PC-3 (cell line): ENCODE measurements at regions not wholly inside any gene's neighbourhood (a gene's known extent, or its start where the extent isn't known, plus 50 kb on each side); places are given as distances from the start of the nearest gene placed in this dataset.
A peak's percentile ranks its signal among the peaks of the same experiment; 100 is the strongest.

ENCODE experiments used
- ATAC-seq: fragments of 200-7000 bp; cut with Tn5 transposase; 2 replicates; pipeline ENCODE4 v1.9.1; 2020; ENCODE audit warnings: mild to moderate bottlenecking, moderate library complexity
- BruUV-seq: library from RNA; stranded (reverse); fragments of 400-500 nt; replicated peaks from 2 replicates; lab custom pipeline; 2021; lab: Mats Ljungman, UMichigan
- CTCF ChIA-PET: fragments of 300-600 bp; sonication (Branson Sonifier 250); formaldehyde crosslinking; loops from one replicate; lab custom pipeline; 2022; ENCODE audit warnings: antibody characterized with exemption; lab: Charles Lee
- POLR2A ChIA-PET: fragments of 300-600 bp; sonication (Branson Sonifier 250); formaldehyde crosslinking; loops from one replicate; lab custom pipeline; 2022; ENCODE audit warnings: antibody characterized with exemption; ENCODE audit not compliant: unreplicated experiment; lab: Charles Lee
- DNase-seq: peaks from one replicate; pipeline ENCODE4 v3.0.0-alpha.2; 2015
- H2AFZ ChIP-seq: fragments of 300-600 bp; sonication (generic); 2 replicates; pipeline ENCODE4 v1.6.0; 2016; ENCODE audit warnings: antibody characterized with exemption, low read length
- H3F3A ChIP-seq: fragments of 300-600 bp; sonication (generic); one replicate; pipeline ENCODE4 v1.6.0; 2017; ENCODE audit warnings: antibody characterized with exemption, low read length, control low read depth, mild to moderate bottlenecking; ENCODE audit not compliant: unreplicated experiment
- H3K27ac ChIP-seq: fragments of 300-600 bp; sonication (generic); 2 replicates; pipeline ENCODE4 v1.5.1; 2016; ENCODE audit warnings: mild to moderate bottlenecking, low read length
- H3K27me3 ChIP-seq: fragments of 300-600 bp; sonication (generic); 2 replicates; pipeline ENCODE4 v1.6.1; 2016; ENCODE audit warnings: low read length, mixed read lengths
- H3K36me3 ChIP-seq: fragments of 300-600 bp; sonication (generic); 2 replicates; pipeline ENCODE4 v1.6.1; 2016; ENCODE audit warnings: low read depth, mixed run types, low read length, mixed read lengths
- H3K4me1 ChIP-seq: fragments of 300-600 bp; sonication (generic); 2 replicates; pipeline ENCODE4 v1.5.1; 2016; ENCODE audit warnings: low read length; ENCODE audit not compliant: insufficient read depth
- H3K4me2 ChIP-seq: fragments of 300-600 bp; sonication (generic); 2 replicates; pipeline ENCODE4 v1.6.0; 2016; ENCODE audit warnings: low read length
- H3K4me3 ChIP-seq: fragments of 300-600 bp; sonication (generic); 2 replicates; pipeline ENCODE4 v1.5.1; 2016; ENCODE audit warnings: mild to moderate bottlenecking, low read length, mixed read lengths
- H3K79me2 ChIP-seq: fragments of 300-600 bp; sonication (generic); 2 replicates; pipeline ENCODE4 v1.6.1; 2017; ENCODE audit warnings: low read length, mixed read lengths
- H3K9ac ChIP-seq: fragments of 300-600 bp; sonication (generic); 2 replicates; pipeline ENCODE4 v1.6.0; 2016; ENCODE audit warnings: mild to moderate bottlenecking, low read length
- H3K9me2 ChIP-seq: fragments of 300-600 bp; sonication (generic); replicated peaks from 2 replicates; pipeline ENCODE4 v1.6.1; 2016; ENCODE audit warnings: mixed run types, low read length, mixed read lengths
- H3K9me3 ChIP-seq: fragments of 300-600 bp; sonication (generic); 2 replicates; pipeline ENCODE4 v1.6.1; 2016; ENCODE audit warnings: low read length, mixed read lengths
- H4K20me1 ChIP-seq: fragments of 300-600 bp; sonication (generic); 2 replicates; pipeline ENCODE4 v1.6.1; 2016; ENCODE audit warnings: low read length, mixed read lengths
- CTCF ChIP-seq: fragments of 300-600 bp; sonication (generic); conservative IDR thresholded peaks from 2 replicates; pipeline ENCODE4 v1.5.1; 2017; ENCODE audit warnings: antibody characterized with exemption, low read depth, mild to moderate bottlenecking, low read length
- EZH2 ChIP-seq: fragments of 300-600 bp; sonication (generic); IDR thresholded peaks from one replicate; pipeline ENCODE4 v1.6.1; 2017; ENCODE audit warnings: antibody characterized with exemption, mild to moderate bottlenecking, low read length; ENCODE audit not compliant: unreplicated experiment
- EZH2phosphoT487 ChIP-seq: fragments of 300-600 bp; sonication (generic); IDR thresholded peaks from 2 replicates; pipeline ENCODE4 v1.6.1; 2018; ENCODE audit warnings: mild to moderate bottlenecking, antibody characterized with exemption, low read length, borderline replicate concordance
- intact Hi-C: fragments of 100-400 bp; cut with micrococcal nuclease; formaldehyde crosslinking; loops from 2 replicates; pipeline ENCODE4 v1.9.0; 2023

- Histone ChIP-seq H3F3A (no peaks in the 10 kb centered on the region), H3K4me2 (no peak overlapping the region), H4K20me1 (no peaks in the 10 kb centered on the region), H2AFZ (no peak overlapping the region), H3K4me3 (no peak overlapping the region), H3K36me3 (no peaks in the 10 kb centered on the region), H3K9me3 (no peaks in the 10 kb centered on the region), H3K4me1 (no peaks in the 10 kb centered on the region), H3K9me2 (no peaks in the 10 kb centered on the region), H3K79me2 (no peaks in the 10 kb centered on the region), H3K27ac (no peak overlapping the region), H3K27me3 (no peaks in the 10 kb centered on the region), H3K9ac (no peak overlapping the region)
- TF ChIP-seq EZH2, result no peak
- TF ChIP-seq EZH2phosphoT487, result no peak
- no peak for TF ChIP-seq CTCF
- DNase-seq (no peak), ATAC-seq (no peak)
- intact Hi-C loops, result loop anchor here (10.0 kb wide), 1 partner anchor 1783 kb away; no protein-coding TSS in a partner anchor
- no TSS peak for BruUV-seq
- ChIA-PET CTCF (no interaction called here), POLR2A (no interaction called here)
These were observed 1542.8 kb downstream of the EFNA5 start for GRCh38 chr5:106127985-106128384.

GRCh38 chr5:106127341-106127781 is 1543.4 kb downstream of the EFNA5 start:
- no peaks in the 10 kb centered on the region for H3K79me2 ChIP-seq
- H4K20me1 ChIP-seq, result no peaks in the 10 kb centered on the region
- no peaks in the 10 kb centered on the region for H3K36me3 ChIP-seq
- DNase-seq (peak; percentile 13), ATAC-seq (no peak)
- no peaks in the 10 kb centered on the region for H3K27me3 ChIP-seq
- intact Hi-C loops, result loop anchor here (10.0 kb wide), 1 partner anchor 1783 kb away; no protein-coding TSS in a partner anchor
- BruUV-seq, result no TSS peak
- H3K4me1 ChIP-seq, result no peaks in the 10 kb centered on the region
- H3K9ac ChIP-seq, result no peak overlapping the region
- ChIA-PET POLR2A (no interaction called here), CTCF (no interaction called here)
- no peak overlapping the region for H3K4me3 ChIP-seq
- TF ChIP-seq EZH2, result no peak
- TF ChIP-seq CTCF, result no peak
- TF ChIP-seq EZH2phosphoT487, result no peak
- H3K9me3 ChIP-seq, result no peaks in the 10 kb centered on the region
- H2AFZ ChIP-seq, result no peak overlapping the region
- no peaks in the 10 kb centered on the region for H3K9me2 ChIP-seq
- no peak overlapping the region for H3K4me2 ChIP-seq
- no peak overlapping the region for H3K27ac ChIP-seq
- no peaks in the 10 kb centered on the region for H3F3A ChIP-seq

- no peak overlapping the region for H3K4me2 ChIP-seq
- intact Hi-C loops, result loop anchor here (5.0 to 10.0 kb wide), 2 partner anchors 245 to 1777 kb away; no protein-coding TSS in a partner anchor
- TF ChIP-seq CTCF (peak; percentile 94), EZH2phosphoT487 (no peak)
- H3K4me1 ChIP-seq, result no peaks in the 10 kb centered on the region
- POLR2A ChIA-PET, result no interaction called here
- H3K9ac ChIP-seq, result no peak overlapping the region
- H3K36me3 ChIP-seq, result no peaks in the 10 kb centered on the region
- H4K20me1 ChIP-seq, result no peaks in the 10 kb centered on the region
- H3K9me2 ChIP-seq, result no peaks in the 10 kb centered on the region
- BruUV-seq, result no TSS peak
- ATAC-seq, result peak; percentile 97
- peak; percentile 60 for DNase-seq
- no peaks in the 10 kb centered on the region for H3K27me3 ChIP-seq
- H3K9me3 ChIP-seq, result no peaks in the 10 kb centered on the region
- no peak overlapping the region for H3K4me3 ChIP-seq
- no peaks in the 10 kb centered on the region for H3K79me2 ChIP-seq
- H2AFZ ChIP-seq, result 0 out of 2 replicates have a peak overlapping the region, but pooled peaks have one; percentile 25
- H3K27ac ChIP-seq, result no peak overlapping the region
- no peaks in the 10 kb centered on the region for H3F3A ChIP-seq
- CTCF ChIA-PET, result no interaction called here
These were observed 1548.6 kb downstream of the EFNA5 start for GRCh38 chr5:106121972-106122605.
